ENCODE measurements at regions not wholly inside any gene's neighbourhood (a gene's known extent, or its start where the extent isn't known, plus 50 kb on each side); places are given as distances from the start of the nearest gene placed in this dataset.
"Not testable (repeated sequence)": the region's sequence is repeated elsewhere in the genome, so short reads cannot be mapped to it uniquely, and the experiment has no call there.

DNA sequence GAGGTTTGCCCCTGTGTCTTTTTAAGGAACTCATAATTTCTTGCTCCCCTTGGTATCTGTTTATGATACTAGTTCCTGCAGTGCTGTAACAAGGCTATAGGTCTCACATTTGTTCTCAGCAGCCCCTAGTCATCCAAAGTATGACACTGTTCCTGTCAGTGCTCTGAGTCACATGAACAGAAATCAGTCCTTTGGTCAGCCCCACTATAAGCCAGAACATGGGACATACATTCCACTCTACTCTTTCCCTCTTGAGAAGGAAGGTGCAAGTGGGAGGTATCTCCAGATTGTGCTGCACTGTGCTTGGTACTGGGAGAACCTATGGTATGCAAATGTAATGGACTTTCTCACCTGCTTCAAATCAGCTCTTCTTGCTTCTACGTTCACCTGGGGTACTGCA, 87.0 kb downstream of the IARS1 start:
- DNase-seq (ENCODE audit: insufficient read length, low spot score): no peak
- TF ChIP-seq PAX5 (IDR thresholded peaks at IDR 0.05; ENCODE audit: insufficient read depth, low read length, severe bottlenecking): no peak
- TF ChIP-seq TAF1 (IDR thresholded peaks at IDR 0.05; ENCODE audit: low read depth, low read length): no peak
- no peak for TF ChIP-seq SPI1 (IDR thresholded peaks at IDR 0.05; ENCODE audit: low read depth, low read length)
- TF ChIP-seq POU2F2 (IDR thresholded peaks at IDR 0.05; ENCODE audit: low read depth, low read length): no peak
- no peak for TF ChIP-seq POLR2A (IDR thresholded peaks at IDR 0.05; ENCODE audit: low read depth, low read length)
- no peak for TF ChIP-seq POLR2AphosphoS5 (IDR thresholded peaks at IDR 0.05; ENCODE audit: low read depth, low read length)
- no peak for FAIRE-seq

DNA sequence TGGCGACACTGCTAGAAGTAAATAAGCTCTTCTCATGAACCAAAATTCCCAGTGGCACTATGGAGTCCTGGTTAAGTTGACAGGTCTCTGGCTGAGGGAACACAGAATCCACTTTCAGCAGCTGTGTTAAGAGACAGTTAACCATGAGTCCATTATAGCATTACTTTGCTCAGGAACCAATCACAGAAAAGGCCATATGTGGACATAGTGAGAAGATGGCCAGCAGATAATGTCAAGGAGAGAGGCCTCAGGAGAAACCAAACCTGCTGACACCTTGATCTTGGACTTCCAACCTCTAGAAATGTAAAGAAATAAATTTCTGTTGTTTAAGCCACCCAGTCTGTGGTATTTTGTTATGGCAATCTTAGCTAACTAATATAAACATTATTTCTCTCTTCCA, 88.7 kb upstream of the SPTLC1 start:
- not testable (repeated sequence) for FAIRE-seq

DNA sequence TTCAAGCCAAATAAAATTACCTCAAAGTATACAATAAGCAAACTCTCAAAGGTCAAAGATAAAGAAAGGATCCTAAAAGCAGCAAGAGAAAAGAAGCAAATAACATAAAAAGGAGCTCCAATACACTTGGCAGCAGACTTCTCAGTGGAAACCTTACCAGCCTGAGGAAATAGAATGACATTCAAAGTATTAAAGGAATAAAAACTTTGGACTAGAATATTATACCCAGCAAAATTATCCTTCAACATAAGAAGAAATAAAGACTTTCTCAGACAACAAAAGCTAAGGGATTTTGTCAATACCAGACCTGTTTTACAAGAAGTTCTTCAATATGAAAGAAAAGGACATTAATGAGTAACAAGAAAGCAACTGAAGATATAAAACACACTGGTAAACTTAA, 83.0 kb upstream of the SPTLC1 start:
- FAIRE-seq; DNase-seq (ENCODE audit: insufficient read length, low spot score): not testable (repeated sequence)

More for the DNA sequence above, 88.7 kb upstream of the SPTLC1 start:
- not testable (repeated sequence) for DNase-seq (ENCODE audit: insufficient read length, low spot score)

DNA sequence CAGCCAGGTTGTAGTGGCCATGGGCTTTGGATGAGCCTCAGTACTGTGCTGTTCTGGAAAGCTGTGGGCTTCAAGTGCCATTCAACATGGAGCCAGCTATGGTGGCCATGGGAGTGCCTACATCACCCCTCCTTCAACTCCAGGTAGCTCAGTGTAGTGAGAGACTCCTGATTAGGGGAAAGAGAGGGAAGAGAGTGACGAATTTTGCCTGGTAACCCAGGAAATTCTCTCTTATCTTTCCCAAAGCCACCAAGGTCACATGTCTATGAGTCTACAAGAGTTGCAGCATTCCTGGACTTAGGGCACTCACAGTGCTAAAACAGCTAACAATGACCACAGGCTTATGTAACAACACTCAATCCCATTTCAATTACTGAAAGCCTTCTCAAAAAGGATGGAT, 81.7 kb upstream of the SPTLC1 start:
- no peak for TF ChIP-seq PAX5 (IDR thresholded peaks at IDR 0.05; ENCODE audit: insufficient read depth, low read length, severe bottlenecking)
- TF ChIP-seq TAF1 (IDR thresholded peaks at IDR 0.05; ENCODE audit: low read depth, low read length): no peak
- no peak for TF ChIP-seq SPI1 (IDR thresholded peaks at IDR 0.05; ENCODE audit: low read depth, low read length)
- no peak for FAIRE-seq
- DNase-seq (ENCODE audit: insufficient read length, low spot score): no peak

DNA sequence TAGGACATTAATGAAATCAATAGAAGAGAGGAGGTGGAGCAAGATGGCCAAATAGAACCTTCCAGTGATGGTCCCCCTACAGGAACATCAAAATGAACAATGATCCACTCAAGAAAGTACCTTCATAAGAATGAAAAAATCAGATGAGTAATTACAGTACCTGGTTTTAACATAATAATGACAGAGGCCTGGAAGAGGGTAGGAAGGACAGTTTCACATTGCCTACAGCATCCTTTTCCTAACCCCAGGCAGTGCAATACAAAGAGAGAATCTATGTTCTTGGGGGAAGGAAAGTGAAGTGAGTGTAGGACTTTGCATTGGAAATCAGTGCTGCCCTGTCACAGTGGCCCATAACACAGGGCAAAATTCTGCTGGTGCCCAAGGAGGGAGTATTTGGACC, 81.2 kb upstream of the SPTLC1 start:
- no peak for FAIRE-seq
- no peak for DNase-seq (ENCODE audit: insufficient read length, low spot score)
- TF ChIP-seq POLR2A (IDR thresholded peaks at IDR 0.05; ENCODE audit: low read depth, low read length) (no peak), POU2F2 (IDR thresholded peaks at IDR 0.05; ENCODE audit: low read depth, low read length) (no peak), POLR2AphosphoS5 (IDR thresholded peaks at IDR 0.05; ENCODE audit: low read depth, low read length) (no peak), PAX5 (IDR thresholded peaks at IDR 0.05; ENCODE audit: insufficient read depth, low read length, severe bottlenecking) (no peak), TAF1 (IDR thresholded peaks at IDR 0.05; ENCODE audit: low read depth, low read length) (no peak), SPI1 (IDR thresholded peaks at IDR 0.05; ENCODE audit: low read depth, low read length) (no peak)

DNA sequence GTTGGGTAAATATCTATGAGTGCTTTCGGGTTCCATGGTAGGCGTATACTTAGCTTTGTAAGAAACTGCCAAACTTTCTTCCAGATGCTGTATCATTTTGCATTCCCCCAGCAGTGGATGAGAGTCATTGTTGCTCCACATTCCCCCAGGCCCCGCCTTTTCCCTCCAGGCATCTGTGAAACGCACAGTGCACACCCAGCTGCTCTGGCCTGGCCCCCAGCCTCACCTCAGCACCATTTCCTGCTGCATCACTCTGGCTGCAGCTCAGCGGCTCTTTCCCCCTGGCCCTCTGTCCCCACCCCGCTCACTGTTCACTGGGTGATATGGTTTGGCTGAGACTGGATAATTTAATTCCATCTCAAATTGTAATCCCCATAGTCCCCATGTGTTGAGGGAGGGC, 76.6 kb upstream of the SPTLC1 start:
- TF ChIP-seq SPI1 (IDR thresholded peaks at IDR 0.05; ENCODE audit: low read depth, low read length) (no peak), POU2F2 (IDR thresholded peaks at IDR 0.05; ENCODE audit: low read depth, low read length) (no peak), POLR2AphosphoS5 (IDR thresholded peaks at IDR 0.05; ENCODE audit: low read depth, low read length) (no peak), PAX5 (IDR thresholded peaks at IDR 0.05; ENCODE audit: insufficient read depth, low read length, severe bottlenecking) (no peak), POLR2A (IDR thresholded peaks at IDR 0.05; ENCODE audit: low read depth, low read length) (no peak), TAF1 (IDR thresholded peaks at IDR 0.05; ENCODE audit: low read depth, low read length) (no peak)
- DNase-seq (ENCODE audit: insufficient read length, low spot score): no peak
- no peak for FAIRE-seq

DNA sequence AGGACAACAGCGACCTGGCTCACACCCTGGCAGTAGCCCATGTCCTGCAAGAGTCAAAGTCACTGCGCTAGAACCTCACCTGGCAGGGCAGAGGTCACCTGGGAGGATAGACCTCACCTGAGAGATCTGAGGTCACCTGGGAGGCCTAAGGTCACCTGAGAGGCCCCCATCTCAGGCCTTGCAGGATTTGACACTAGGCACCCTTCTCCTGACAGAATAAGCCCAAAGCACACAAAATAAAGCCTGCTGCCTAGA, 75.2 kb upstream of the SPTLC1 start:
- no peak for FAIRE-seq
- DNase-seq (ENCODE audit: insufficient read length, low spot score): no peak
- TF ChIP-seq SPI1 (IDR thresholded peaks at IDR 0.05; ENCODE audit: low read depth, low read length) (no peak), POLR2AphosphoS5 (IDR thresholded peaks at IDR 0.05; ENCODE audit: low read depth, low read length) (no peak), POU2F2 (IDR thresholded peaks at IDR 0.05; ENCODE audit: low read depth, low read length) (no peak)

DNA sequence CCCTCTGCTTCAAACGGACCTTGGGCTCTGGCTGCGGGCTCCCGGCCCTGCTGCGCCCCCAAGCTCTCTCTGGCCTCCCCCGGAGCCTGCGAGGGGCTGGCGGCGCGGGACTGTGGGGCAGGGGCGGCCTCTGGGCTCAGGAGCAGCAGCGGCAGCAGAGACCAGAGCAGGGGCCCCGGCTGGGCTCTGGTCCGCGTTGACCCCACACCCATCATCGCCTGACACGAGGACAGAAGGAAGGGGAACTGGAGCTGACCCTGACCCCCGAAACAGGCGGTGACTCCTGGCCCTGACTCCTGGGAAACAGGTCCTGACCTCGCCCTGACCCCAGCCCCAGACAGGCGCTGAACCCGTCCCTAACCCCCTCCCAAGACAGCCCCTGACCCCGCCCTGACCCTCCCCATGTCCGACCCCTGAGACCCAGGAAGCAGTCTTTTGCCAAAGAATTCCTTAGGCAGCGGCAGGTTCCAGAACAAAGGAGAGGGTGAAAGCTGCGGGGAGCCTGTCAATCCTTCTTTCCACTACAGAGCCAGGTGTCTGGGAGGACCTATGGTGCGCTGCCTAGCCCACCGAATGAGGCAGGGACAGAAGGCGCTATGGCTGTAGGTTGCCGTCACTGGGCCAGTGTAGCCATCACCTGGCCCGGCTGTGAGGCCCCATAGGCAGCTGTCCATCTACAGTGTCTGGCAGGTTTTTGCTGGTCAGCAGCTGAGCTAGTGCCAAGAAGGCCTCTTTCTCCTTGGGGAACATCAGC, 74.7 kb upstream of the SPTLC1 start:
- TF ChIP-seq PAX5 (IDR thresholded peaks at IDR 0.05; ENCODE audit: insufficient read depth, low read length, severe bottlenecking) (no peak), POU2F2 (IDR thresholded peaks at IDR 0.05; ENCODE audit: low read depth, low read length) (no peak), POLR2A (IDR thresholded peaks at IDR 0.05; ENCODE audit: low read depth, low read length) (no peak), TAF1 (IDR thresholded peaks at IDR 0.05; ENCODE audit: low read depth, low read length) (no peak), POLR2AphosphoS5 (IDR thresholded peaks at IDR 0.05; ENCODE audit: low read depth, low read length) (no peak), SPI1 (IDR thresholded peaks at IDR 0.05; ENCODE audit: low read depth, low read length) (no peak)
- no peak for FAIRE-seq
- no peak for DNase-seq (ENCODE audit: insufficient read length, low spot score)

DNA sequence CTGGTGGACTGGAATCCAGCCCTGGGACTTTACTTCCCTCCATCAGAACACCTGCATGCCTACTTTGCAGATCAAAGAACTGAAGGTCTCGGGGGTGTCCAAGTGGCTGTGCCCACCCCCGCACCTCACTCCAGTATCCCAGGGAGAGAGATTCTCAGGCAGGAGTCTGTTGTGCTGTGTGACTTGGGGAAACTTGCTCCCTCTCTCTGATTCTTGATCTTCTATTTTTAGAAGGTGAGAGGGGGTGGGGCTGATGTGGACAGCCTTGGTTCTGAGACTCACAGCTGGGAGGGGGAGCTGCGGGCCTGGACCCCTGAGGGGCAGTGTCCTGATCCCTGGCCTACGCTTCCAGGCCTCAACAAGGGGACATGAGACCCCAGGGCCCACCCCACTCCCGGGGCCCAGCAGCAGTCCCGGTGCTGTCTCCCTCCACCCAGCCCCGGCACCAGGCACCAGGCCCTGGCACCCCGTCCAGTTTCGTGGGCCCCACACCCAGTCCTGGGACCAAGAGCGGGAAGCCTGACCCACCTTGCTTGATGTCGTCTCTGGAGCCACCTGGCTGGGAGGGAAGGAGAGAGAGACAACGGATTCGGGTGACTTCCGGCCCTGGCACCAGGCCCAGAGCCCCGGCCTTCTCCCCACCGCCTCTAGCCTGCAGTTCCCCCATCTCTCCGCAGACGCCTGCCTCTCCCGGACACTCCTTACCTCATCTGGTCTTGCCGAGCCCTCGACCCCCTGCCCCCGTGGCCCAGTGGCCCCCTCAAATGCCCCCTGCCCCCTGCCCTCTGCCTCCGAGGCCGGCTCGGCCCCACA, 74.0 kb upstream of the SPTLC1 start:
- DNase-seq (ENCODE audit: insufficient read length, low spot score): no peak
- no peak for FAIRE-seq
- no peak for TF ChIP-seq PAX5 (IDR thresholded peaks at IDR 0.05; ENCODE audit: insufficient read depth, low read length, severe bottlenecking)
- no peak for TF ChIP-seq POLR2AphosphoS5 (IDR thresholded peaks at IDR 0.05; ENCODE audit: low read depth, low read length)
- TF ChIP-seq SPI1 (IDR thresholded peaks at IDR 0.05; ENCODE audit: low read depth, low read length): no peak
- no peak for TF ChIP-seq POU2F2 (IDR thresholded peaks at IDR 0.05; ENCODE audit: low read depth, low read length)
- no peak for TF ChIP-seq POLR2A (IDR thresholded peaks at IDR 0.05; ENCODE audit: low read depth, low read length)
- no peak for TF ChIP-seq TAF1 (IDR thresholded peaks at IDR 0.05; ENCODE audit: low read depth, low read length)

DNA sequence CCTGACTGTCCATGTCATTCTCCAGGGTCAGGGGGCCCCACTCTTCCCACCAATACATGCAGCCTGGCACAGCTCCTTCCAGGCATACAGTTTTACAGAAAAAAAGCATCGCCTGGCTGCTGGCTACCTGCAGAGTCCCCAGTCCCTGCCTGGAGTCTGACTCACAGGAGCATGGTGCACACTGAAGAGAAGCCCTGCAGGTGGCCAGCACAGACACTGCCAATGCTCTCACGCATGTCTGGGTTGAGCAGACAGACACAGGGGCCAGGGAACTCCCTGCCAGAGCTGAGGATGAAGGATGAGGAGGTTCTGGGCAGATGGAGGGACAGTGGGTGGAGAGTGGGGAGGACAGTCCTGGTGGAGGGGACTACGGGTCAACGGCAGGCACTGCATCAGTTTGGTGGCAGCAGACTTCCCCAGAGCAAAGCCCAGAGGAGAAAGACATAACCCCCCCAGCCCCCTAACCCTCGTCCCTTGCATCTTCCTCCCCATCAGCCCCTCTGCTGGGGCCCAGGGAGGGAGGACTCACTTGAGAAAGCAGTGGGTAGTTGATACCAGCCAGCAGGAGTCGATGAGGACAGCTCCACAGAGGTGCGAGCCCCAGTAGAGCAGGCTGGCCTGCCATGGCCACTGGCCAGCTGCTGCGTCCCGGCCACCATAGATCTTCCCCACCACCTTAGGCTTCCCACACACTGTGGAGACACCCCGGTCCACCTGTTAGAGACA, 72.9 kb upstream of the SPTLC1 start:
- TF ChIP-seq SPI1 (IDR thresholded peaks at IDR 0.05; ENCODE audit: low read depth, low read length): no peak
- TF ChIP-seq TAF1 (IDR thresholded peaks at IDR 0.05; ENCODE audit: low read depth, low read length): no peak
- no peak for TF ChIP-seq POLR2A (IDR thresholded peaks at IDR 0.05; ENCODE audit: low read depth, low read length)
- no peak for TF ChIP-seq PAX5 (IDR thresholded peaks at IDR 0.05; ENCODE audit: insufficient read depth, low read length, severe bottlenecking)
- no peak for FAIRE-seq
- no peak for DNase-seq (ENCODE audit: insufficient read length, low spot score)
